ENCODE measurements at regions not wholly inside any gene's neighbourhood (a gene's known extent, or its start where the extent isn't known, plus 50 kb on each side); places are given as distances from the start of the nearest gene placed in this dataset.

DNA sequence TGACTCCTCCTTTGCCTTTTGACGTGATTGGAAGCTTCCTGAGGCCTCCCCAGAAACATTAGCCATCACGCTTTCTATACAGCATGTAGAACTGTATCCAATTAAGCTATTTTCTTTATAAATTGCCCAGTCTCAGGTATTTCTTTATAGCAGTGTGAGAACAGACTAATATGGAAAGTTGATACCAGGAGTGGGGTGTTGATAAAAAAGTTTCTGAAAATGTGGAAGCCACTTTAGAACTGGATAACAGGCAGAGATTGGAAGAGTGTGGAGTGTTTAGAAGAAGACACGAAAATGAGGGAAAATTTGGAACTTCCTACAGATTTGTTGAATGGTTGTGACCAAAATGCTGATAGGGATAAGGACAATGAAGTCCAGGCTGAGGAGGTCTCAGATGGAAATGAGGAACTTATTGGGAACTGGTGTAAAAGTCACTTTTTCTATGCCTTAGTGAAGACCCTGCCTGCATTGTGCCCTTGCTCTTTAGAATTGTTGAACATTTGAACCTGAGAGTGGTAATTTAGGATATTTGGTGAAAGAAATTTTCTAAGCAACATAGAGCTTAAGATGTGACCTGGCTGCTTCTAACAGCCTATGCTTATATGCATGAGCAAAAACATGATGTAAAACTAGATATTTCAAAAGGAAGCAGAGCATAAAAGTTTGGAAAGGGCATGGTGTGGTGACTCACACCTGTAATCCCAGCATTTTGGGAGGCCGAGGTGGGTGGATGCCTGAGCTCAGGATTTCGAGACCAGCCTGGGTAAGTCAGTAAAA is 969.7 kb downstream of the DSC3 start:
- no peak for DNase-seq (ENCODE audit: low spot score)

DNA sequence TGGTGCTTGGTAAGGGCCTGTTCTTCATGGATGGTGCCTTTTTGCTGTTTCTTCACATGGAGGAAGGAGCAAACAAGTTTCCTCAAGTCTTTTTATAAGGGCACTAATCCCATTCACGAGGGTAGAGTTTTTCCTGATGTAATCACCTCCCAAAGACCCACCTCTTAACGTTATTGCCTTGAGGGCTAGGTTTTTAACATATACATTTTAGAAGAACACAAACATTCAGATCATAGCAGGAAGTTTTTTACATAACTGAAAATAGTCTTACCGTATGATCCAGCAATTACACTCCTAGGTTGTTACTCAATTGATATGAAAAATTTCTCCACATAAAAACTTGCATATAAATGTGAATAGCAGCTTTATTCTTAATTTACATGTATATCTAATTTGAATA is 976.3 kb downstream of the DSC3 start:
- DNase-seq (ENCODE audit: low spot score), result no peak

DNA sequence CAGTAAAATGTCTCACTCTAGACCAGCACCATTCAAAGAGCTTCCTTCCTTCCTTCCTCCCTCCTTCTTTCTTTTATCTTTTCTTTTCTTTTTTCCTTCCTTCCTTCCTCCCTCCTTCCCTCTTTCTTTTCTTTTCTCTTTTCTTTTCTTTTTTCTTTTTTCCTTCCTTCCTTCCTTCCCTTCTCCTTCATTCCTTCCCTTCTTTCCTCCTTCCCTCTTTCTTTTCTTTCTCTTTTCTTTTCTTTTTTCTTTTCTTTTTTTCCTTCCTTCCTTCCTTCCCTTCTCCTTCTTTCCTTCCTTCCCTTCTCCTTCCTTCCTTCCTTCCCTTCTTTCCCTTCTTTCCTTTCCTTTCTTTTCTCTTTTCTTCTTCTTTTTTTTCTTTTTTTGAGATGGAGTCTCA is 985.1 kb downstream of the DSC3 start:
- DNase-seq (ENCODE audit: low spot score), result no peak

DNA sequence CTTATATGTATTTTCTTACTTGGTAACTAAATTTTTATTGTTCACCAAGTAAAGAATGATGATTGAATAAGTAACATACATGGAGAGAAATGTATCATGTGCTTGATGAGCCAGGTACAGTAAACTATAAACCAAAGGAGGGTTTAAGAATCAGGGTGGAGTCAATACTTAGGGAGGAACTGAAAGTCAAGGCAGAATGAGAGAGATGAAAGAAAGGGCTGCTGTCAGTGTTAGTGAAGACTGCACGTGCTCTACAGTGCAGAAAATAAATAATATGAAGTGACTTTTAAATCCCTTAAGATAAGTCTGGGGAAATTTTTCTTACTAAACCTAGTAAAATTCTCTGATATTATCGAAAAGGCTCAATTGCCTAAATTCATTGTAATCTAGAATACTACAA is 986.0 kb downstream of the DSC3 start:
- DNase-seq (ENCODE audit: low spot score), result no peak

DNA sequence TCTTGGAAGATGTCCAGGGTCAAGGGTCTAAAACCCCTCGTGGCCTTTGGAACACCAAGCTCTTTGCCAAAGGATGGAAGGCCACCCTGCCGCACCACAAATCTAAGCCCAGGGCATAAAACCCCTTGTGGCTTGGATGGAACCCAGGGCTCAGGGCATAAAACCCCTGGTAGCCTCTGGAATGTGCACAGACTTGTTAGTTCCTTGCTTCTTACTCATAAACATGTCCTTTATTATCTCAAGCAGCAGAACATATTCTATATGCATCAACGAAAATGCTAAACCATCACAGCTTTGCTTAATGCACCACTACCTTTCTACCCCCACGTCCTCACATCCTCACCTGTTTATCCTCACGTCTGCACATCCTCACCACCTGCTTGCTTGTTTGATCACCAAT is 998.0 kb downstream of the DSC3 start:
- DNase-seq (ENCODE audit: low spot score), result no peak

DNA sequence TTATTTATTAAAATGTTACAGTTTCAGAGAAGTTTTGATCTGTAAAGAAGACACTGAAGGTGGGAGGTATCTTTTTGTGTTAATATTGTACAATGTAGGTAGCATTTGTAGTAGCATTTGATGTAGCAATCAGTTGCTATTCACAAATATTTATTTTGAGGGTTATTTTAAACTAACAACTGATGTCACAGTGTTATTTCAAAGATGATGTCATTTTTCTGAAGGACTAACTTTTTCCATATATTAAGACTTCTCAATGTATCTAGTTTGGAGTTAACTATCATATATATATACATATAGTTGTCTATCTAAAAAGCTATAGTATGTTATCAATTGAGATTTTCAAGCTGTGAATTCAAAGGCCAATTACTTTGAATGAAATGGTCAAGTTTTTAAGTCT is 1003.3 kb downstream of the DSC3 start:
- no peak for DNase-seq (ENCODE audit: low spot score)

DNA sequence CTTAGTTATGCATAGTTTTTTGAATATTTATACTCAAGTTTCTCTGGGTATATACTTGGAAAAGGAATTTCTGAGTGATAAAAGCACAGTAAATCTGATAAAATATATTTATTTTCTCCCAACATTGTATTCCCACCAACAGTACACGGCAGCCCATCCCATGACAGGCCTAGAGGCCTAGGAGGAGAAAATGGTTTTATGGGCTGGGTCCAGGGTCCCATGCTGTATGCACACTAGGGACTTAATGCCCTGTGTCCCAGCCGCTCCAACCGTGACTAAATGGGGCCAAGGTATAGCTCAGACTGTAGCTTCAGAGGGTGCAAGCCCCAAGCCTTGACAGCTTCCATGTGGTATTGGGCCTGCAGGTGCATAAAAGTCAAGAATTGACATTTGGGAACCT is 1007.7 kb downstream of the DSC3 start:
- DNase-seq (ENCODE audit: low spot score), result no peak

DNA sequence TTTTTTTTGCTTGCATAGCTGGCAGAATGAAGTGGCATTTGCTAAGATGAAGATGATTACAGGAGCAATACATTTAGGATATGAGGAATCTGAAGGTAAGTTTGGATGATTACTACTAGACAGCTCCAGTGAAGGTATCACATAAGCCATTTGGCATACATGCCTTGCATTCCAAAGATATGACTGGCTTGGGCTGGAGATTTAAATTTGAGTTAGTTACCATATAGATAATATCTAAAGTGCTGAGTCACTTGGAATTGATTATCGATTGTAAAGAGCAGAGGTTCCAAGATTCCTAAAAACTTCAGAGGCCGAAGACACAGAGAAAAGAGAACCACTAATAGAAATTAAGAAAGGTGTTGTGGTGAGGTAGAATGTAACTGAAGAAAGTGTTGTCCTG is 1026.4 kb downstream of the DSC3 start:
- no peak for DNase-seq (ENCODE audit: low spot score)

DNA sequence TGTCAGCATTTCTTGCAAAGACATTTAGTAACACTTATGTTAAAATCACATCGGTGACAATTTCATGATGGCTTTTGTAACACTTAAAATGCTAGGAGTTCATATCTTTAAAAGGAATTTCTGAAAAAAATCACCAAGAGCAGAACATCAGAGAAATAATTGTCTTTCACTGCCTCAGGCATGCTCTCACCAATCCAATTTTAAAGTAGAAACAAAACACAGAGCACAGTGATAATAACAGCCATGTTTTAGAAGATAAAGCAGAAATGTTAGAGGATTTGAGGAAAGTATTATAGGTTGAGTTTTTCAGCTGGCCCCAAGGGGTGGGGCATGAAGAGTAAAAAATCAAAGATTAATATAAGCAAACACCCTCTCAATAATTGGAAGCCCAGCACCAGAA is 1037.6 kb downstream of the DSC3 start:
- no peak for DNase-seq (ENCODE audit: low spot score)

DNA sequence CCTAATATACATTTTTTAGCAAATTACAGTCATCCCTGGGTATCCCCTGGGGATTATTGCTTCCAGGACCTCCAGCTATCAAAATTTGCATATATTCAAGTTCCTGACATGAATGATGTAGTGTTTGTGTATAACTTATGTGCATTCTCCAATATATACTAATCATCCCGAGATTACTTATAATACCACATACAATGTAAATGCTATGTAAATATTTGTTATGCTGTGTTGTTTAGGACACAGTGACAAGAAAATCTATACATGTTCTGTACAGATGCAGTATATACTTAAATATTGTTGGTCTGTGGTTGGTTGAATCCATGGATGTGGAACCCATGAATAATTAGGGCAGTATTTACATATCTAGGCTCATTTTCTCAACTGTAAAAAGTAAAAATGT is 1060.3 kb downstream of the DSC3 start:
- DNase-seq (ENCODE audit: low spot score), result no peak

DNA sequence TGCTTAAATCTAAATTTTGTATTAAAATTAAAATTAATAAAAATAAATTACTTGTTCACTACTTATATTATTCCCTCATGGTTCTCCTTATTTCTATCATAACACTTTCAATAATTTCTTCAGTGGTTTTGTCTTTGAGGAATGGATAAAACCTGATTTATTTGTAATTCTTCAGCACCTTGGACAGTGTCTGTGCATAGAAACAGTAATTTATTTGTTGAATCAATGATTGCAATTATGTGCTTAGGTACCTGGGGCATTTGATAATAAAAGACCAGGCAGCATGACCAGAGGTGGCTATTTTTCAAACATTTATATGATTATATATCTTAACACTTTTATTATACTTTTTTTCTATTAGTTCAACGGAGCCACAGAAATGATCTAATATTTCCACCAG is 1062.7 kb downstream of the DSC3 start:
- no peak for DNase-seq (ENCODE audit: low spot score)

DNA sequence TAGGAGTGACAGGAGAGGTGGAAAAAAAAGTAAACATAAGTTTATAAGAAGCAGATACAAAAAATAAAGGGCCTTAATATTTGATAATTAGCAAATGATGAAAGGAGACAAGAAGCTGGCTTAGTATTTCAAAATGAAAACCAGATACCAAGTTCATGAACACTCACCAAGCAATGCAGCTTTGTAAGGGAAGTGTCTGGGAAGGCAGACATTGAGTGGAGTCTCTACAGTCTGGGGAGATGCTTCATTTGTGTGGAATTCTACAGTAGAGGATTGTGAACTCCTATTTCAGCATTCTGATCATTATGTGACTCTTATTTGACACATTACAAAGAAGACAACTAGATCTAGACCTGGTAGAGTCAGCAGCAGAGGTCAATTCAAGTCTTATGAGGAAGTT is 1072.7 kb downstream of the DSC3 start:
- no peak for DNase-seq (ENCODE audit: low spot score)

DNA sequence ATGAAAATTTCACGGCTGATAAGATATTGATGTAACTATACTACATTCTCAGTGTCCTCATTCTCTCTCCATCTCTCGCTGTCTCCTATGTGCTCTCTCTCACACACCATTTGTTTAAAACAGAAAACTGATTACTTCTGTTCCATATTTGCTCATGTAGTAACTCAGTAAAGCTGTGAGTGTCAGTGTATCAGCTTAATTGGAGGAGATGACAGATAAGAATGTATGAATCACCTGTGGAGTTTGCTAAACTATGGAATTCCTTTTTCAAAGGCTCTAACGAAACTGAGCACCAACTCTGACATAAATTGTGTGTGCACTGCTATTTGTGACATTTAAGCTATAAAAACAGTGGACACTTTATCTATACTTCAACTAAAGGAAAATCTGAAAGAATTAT is 1080.0 kb downstream of the DSC3 start:
- no peak for DNase-seq (ENCODE audit: low spot score)

DNA sequence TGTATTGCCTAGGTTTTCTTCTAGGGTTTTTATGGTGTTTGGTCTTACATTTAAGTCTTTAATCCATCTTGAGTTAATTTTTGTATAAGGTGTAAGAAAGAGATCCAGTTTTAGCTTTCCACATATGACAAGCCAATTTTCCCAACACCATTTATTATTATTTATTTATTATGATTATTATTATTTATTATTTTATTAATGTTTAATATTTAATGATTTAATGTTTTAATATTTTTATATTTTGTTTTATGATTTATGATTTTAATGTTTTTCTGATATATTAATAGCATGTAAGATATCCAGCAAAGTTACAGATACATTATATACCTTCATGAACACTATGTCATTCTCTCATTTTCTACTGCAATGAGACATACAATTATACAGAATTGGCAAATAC is 1082.0 kb downstream of the DSC3 start:
- DNase-seq (ENCODE audit: low spot score), result no peak

DNA sequence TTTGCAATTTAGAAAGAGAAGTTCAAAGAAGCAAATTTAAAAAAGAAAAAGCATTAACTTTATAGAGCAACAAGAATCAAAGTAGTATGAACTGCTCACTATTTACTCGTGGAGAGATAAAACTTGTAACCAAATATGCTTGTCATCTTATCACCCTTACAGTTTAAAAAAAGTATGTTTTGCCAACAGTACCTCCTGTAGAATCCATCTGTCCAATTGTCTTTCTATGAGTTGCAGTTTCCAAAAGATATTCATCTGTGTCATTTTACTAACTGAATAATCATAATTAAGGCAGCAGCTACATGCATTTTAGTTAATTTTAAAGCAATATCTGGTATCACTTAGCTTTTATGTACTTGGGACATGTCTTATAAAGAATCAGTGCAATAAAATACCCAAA is 1112.3 kb downstream of the DSC3 start:
- no peak for DNase-seq (ENCODE audit: low spot score)

DNA sequence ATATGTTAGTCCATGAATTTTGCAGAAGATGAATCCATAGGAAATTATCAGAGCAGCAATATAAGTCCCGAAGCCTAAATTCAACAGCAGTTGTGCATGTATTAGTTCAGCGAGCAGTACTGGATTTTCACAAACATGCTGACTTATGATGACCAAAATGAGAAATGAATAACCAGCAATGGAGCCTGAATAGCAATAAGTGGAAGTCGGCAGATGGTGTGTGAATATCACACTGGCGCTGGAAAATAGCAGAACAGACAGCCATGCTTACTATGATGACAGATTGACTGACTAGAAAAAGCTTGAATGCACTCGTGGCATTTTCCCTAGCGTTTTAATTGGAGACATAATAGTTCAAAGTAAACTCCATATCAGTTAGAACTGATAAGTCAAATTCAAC is 1114.5 kb downstream of the DSC3 start:
- no peak for DNase-seq (ENCODE audit: low spot score)

DNA sequence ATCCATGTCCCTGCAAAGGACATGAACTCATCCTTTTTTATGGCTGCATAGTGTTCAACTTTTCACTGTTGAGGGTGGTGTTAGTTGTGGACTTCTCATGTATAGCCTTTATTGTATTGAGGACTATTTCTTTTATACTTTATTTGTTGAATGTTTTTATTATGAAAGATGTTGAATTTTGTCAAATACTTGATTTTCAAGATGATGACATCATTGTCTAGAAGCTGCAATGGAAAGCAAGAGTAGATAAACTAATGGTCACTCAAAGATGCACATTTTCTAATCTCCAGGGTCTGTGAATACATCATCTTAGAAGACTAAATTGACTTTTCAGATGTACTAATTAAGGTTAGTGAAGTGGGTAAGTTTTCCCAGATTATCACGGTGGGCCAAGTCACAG is 1117.0 kb downstream of the DSC3 start:
- DNase-seq (ENCODE audit: low spot score), result no peak

DNA sequence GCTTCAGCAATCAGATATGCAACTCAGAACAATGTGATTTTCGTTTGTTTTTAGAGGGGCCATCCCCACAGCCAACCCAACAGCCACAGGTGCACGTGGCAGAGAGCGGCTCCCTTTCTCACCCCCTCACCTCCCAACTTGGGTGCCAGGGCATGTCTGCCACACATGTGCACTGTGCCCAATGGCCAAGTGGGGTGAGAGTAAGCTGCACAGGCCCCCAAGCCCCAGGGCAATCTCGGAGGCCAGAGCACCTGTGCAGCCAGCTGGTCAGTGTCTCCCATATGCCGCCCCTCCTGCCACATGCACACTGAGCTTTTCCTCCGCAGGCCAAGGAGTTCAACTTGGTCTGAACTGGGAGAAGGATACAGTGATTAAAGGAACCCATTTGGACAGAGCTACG is 1130.2 kb downstream of the DSC3 start:
- DNase-seq (ENCODE audit: low spot score), result no peak

DNA sequence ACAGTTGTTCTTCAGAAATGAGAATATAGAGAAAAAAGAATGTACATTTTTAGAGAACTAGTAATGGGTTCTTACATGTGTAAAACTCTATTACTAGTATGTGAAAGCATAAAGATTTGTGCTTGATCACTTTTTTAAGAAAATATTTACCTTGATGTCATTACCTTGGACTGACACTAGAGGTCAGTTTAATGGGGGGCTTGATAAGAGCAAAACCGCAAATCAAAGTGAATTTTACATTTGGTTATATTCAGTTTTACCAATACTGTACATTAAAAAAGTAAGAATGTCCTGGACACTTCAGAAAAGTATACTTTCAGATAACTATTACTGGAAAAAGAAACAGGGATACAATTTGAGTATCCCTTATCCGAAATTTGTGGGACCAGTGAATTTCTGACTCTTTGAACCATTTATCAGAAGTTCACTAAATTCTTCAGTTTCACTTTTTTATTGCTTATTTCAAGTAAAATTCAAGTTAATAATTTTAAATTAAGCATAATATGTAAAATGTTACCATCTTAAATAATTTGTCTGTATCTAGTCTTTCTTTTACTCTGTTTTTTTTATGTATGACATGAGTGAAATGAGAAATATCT is 1149.5 kb downstream of the DSC3 start:
- DNase-seq (ENCODE audit: low spot score), result no peak

DNA sequence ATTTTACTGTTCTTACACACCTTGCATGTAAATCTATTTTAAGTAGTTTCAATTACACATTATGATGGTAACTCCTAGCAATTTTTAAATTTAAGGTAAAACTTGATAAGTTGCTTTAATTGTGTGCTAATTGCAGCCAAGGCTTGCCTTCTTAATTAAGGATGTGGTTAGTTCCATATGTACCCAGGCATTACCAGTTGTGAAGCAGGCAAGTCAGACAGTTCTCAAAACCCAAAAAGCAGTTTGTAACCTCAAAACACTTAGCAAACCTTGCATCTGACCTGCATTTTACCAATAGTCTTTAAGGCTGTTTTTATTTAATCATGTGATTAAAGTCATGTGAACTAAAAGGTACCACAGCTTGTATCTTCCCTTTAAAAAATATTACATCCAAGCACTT is 1159.4 kb downstream of the DSC3 start:
- DNase-seq (ENCODE audit: low spot score), result no peak

DNA sequence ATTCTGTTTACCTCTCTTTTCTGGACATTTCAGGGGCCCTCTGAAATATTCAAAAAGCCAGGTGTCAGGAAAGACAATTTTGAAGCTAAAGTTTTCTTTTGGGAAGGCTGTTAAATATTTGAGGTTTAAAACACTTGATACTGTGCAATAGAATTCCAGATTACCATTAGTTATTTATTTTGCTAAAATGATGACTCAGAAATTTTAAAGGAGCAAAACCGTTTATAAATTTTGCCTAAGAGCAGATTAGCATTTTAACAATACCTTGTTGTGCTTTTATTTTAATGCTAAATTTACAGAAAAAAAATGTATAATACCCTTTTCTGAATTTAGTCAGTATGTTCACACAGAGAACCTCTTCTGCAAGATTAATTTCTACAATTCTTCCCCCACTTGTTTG is 1159.9 kb downstream of the DSC3 start:
- no peak for DNase-seq (ENCODE audit: low spot score)

DNA sequence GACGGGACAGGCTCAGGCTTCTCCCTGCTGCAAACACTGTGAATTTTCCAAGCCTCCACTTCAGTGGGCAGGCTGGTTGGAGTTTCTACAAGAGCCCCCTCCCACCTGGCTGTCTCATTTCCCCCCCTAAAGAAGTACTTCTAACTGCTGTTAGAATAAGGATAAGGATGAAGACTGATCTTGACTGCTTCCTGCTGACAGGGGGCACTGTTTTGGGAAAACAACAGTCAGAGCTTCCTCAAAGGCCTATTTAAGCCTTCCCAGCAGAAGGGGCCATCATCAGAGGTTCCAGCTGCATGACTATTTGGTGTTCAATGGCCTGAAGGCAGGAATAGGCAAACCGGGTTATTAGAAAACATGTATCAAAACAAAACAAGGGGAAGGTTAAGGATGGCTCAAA is 1162.8 kb downstream of the DSC3 start:
- no peak for DNase-seq (ENCODE audit: low spot score)

DNA sequence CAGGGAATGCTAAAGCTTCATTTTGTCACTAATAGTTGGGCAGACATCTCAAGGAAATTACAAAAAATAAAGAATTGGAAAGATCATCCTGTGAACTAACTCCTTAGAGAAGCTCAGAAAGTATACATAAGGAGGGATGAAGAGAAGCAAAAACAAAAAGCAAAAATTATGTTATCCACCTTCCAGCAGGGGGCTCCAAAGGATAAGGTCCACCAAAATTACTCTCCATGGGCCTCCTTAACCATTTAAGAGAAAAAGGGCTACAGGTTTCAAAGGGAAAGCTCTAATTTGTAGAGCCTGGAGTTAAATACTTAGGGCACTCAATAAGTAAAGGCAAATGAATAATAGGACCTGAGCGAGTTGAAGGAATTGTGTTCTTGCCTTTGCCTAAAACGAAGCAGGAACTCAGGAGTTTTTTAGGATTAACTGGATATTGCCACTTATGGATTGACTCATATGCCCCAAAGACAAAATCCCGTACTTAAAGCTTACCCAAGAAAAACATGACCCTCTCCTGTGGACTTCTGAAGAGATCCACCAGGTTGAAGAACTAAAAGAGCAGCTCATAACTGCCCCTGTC is 1167.9 kb downstream of the DSC3 start:
- no peak for DNase-seq (ENCODE audit: low spot score)

DNA sequence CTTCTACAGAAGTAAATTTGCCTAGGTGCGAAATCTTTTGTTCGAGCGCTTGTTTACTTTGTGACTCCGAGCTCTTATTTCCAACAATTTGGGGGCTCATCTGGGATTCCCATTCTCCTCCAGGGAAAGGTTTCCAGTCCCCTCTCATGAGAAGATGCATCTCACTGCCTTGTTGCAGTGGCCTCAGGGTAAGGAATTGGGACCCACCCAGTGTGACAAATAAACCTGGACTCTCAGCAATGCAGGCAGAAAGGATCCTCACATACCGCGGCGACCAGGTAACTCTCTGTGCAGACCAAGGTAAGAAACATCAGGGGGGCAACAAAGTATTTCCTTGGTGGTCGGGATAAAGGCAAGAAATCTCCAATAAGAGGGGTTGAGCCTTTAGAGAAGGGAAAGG is 1169.3 kb downstream of the DSC3 start:
- DNase-seq (ENCODE audit: low spot score), result no peak
